ENCODE measurements at regions not wholly inside any gene's neighbourhood (a gene's known extent, or its start where the extent isn't known, plus 50 kb on each side); places are given as distances from the start of the nearest gene placed in this dataset.

DNA sequence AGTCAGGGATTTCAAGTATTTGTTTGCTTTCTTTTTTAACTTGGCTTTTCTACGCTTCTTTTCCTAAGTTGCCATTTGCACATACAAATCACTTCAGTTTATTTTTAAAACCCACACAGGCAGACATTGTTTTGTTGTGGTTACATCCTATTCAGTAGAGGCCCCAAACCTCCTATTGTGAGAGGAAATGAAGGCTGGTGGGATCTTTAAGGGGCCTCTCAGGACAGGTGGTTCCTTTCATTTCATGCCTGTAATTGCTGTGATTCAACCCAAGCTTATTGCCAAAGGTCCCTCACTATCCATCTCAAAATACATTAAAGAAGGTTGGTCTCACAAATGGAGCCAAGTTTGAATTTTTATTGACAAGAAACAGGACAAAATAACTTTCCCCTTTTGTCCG, 257.1 kb downstream of the ADAMTS20 start:
- in situ Hi-C loops (cut with MboI) = no loop called here
- H3K27ac ChIP-seq (ENCODE audit: control insufficient read depth, insufficient read depth) = no peak overlapping the region

More for the DNA sequence above, 257.1 kb downstream of the ADAMTS20 start:
- H2AFZ ChIP-seq (ENCODE audit: control insufficient read depth, low read depth, low read length) = no peak overlapping the region
- no peak overlapping the region for H3K9ac ChIP-seq (ENCODE audit: control insufficient read depth, insufficient read depth, low read length)
- ChIA-PET RAD21 (ENCODE audit: unreplicated experiment) (no interaction called here), POLR2A (no interaction called here), CTCF (no interaction called here), SMC1A (ENCODE audit: uncharacterized antibody, unreplicated experiment) (interaction anchor here (0.6 to 1.2 kb wide), 2 partner anchors 12 to 85 kb away, joined by 4 read pairs; no protein-coding TSS in a partner anchor)
- no peaks in the 10 kb centered on the region for H3K27me3 ChIP-seq (replicated peaks in 1 of 2; ENCODE audit: control insufficient read depth in 2 of 2, insufficient read depth in 2 of 2, low read length in 1 of 2)
- no TSS peak for BruUV-seq (replicated peaks)
- no peaks in the 10 kb centered on the region for H3K79me2 ChIP-seq (ENCODE audit: control insufficient read depth, insufficient read depth, low read length)
- H3K4me2 ChIP-seq (ENCODE audit: control insufficient read depth, insufficient read depth) = no peak overlapping the region
- intact Hi-C loops (cut with micrococcal nuclease; ENCODE audit: unreplicated experiment) = no loop called here
- H3K9me3 ChIP-seq (replicated peaks; ENCODE audit: control insufficient read depth, insufficient read depth, low read length) = no peaks in the 10 kb centered on the region
- no peak for TF ChIP-seq CHD4 (IDR thresholded peaks at IDR 0.05)
- TF ChIP-seq RELA (IDR thresholded peaks at IDR 0.05; ENCODE audit: borderline replicate concordance, partially characterized antibody) = no peak
- no peak for TF ChIP-seq FOXM1 (IDR thresholded peaks at IDR 0.05; ENCODE audit: low read depth, low read length)
- TF ChIP-seq, protein P1, sequence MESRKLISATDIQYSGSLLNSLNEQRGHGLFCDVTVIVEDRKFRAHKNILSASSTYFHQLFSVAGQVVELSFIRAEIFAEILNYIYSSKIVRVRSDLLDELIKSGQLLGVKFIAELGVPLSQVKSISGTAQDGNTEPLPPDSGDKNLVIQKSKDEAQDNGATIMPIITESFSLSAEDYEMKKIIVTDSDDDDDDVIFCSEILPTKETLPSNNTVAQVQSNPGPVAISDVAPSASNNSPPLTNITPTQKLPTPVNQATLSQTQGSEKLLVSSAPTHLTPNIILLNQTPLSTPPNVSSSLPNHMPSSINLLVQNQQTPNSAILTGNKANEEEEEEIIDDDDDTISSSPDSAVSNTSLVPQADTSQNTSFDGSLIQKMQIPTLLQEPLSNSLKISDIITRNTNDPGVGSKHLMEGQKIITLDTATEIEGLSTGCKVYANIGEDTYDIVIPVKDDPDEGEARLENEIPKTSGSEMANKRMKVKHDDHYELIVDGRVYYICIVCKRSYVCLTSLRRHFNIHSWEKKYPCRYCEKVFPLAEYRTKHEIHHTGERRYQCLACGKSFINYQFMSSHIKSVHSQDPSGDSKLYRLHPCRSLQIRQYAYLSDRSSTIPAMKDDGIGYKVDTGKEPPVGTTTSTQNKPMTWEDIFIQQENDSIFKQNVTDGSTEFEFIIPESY (IDR thresholded peaks at IDR 0.05) = no peak
- no peak for TF ChIP-seq NFIC (IDR thresholded peaks at IDR 0.05; ENCODE audit: low read depth, low read length)
- TF ChIP-seq, protein P2, sequence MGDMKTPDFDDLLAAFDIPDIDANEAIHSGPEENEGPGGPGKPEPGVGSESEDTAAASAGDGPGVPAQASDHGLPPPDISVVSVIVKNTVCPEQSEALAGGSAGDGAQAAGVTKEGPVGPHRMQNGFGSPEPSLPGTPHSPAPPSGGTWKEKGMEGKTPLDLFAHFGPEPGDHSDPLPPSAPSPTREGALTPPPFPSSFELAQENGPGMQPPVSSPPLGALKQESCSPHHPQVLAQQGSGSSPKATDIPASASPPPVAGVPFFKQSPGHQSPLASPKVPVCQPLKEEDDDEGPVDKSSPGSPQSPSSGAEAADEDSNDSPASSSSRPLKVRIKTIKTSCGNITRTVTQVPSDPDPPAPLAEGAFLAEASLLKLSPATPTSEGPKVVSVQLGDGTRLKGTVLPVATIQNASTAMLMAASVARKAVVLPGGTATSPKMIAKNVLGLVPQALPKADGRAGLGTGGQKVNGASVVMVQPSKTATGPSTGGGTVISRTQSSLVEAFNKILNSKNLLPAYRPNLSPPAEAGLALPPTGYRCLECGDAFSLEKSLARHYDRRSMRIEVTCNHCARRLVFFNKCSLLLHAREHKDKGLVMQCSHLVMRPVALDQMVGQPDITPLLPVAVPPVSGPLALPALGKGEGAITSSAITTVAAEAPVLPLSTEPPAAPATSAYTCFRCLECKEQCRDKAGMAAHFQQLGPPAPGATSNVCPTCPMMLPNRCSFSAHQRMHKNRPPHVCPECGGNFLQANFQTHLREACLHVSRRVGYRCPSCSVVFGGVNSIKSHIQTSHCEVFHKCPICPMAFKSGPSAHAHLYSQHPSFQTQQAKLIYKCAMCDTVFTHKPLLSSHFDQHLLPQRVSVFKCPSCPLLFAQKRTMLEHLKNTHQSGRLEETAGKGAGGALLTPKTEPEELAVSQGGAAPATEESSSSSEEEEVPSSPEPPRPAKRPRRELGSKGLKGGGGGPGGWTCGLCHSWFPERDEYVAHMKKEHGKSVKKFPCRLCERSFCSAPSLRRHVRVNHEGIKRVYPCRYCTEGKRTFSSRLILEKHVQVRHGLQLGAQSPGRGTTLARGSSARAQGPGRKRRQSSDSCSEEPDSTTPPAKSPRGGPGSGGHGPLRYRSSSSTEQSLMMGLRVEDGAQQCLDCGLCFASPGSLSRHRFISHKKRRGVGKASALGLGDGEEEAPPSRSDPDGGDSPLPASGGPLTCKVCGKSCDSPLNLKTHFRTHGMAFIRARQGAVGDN (IDR thresholded peaks at IDR 0.05) = no peak
- TF ChIP-seq, protein P3, sequence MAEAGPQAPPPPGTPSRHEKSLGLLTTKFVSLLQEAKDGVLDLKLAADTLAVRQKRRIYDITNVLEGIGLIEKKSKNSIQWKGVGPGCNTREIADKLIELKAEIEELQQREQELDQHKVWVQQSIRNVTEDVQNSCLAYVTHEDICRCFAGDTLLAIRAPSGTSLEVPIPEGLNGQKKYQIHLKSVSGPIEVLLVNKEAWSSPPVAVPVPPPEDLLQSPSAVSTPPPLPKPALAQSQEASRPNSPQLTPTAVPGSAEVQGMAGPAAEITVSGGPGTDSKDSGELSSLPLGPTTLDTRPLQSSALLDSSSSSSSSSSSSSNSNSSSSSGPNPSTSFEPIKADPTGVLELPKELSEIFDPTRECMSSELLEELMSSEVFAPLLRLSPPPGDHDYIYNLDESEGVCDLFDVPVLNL (IDR thresholded peaks at IDR 0.05; ENCODE audit: low read depth, low read length) = no peak
- TF ChIP-seq, protein P4, sequence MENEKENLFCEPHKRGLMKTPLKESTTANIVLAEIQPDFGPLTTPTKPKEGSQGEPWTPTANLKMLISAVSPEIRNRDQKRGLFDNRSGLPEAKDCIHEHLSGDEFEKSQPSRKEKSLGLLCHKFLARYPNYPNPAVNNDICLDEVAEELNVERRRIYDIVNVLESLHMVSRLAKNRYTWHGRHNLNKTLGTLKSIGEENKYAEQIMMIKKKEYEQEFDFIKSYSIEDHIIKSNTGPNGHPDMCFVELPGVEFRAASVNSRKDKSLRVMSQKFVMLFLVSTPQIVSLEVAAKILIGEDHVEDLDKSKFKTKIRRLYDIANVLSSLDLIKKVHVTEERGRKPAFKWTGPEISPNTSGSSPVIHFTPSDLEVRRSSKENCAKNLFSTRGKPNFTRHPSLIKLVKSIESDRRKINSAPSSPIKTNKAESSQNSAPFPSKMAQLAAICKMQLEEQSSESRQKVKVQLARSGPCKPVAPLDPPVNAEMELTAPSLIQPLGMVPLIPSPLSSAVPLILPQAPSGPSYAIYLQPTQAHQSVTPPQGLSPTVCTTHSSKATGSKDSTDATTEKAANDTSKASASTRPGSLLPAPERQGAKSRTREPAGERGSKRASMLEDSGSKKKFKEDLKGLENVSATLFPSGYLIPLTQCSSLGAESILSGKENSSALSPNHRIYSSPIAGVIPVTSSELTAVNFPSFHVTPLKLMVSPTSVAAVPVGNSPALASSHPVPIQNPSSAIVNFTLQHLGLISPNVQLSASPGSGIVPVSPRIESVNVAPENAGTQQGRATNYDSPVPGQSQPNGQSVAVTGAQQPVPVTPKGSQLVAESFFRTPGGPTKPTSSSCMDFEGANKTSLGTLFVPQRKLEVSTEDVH (IDR thresholded peaks at IDR 0.05; ENCODE audit: low read depth, partially characterized antibody) = no peak
- TF ChIP-seq ETV6 (conservative IDR thresholded peaks at IDR 0.05 in 1 of 2, IDR thresholded peaks at IDR 0.05 in 1 of 2; ENCODE audit: borderline replicate concordance in 1 of 2, low read depth in 1 of 2) = no peak
- no peak for TF ChIP-seq ESRRA (IDR thresholded peaks at IDR 0.05; ENCODE audit: low read length)
- TF ChIP-seq CEBPB (IDR thresholded peaks at IDR 0.05; ENCODE audit: borderline replicate concordance in 1 of 2, low read depth in 2 of 2, low read length in 2 of 2) = no peak
- TF ChIP-seq EED (IDR thresholded peaks at IDR 0.05; ENCODE audit: low read depth) = no peak
- no peak for TF ChIP-seq BCL11A (IDR thresholded peaks at IDR 0.05; ENCODE audit: low read depth, low read length)
- TF ChIP-seq POLR2AphosphoS5 (IDR thresholded peaks at IDR 0.05; ENCODE audit: low read length) = no peak
- no peak for TF ChIP-seq HDAC2 (IDR thresholded peaks at IDR 0.05)
- H3K36me3 ChIP-seq (ENCODE audit: control insufficient read depth in 2 of 2, insufficient read depth in 2 of 2, low read length in 1 of 2) = no peaks in the 10 kb centered on the region
- FAIRE-seq (no peak), ATAC-seq (no peak), DNase-seq (ENCODE audit: low read depth, low spot score) (no peak)
- H3K4me1 ChIP-seq (ENCODE audit: control insufficient read depth, insufficient read depth, low read length) = no peaks in the 10 kb centered on the region
- no peak overlapping the region for H3K4me3 ChIP-seq
- no peaks in the 10 kb centered on the region for H4K20me1 ChIP-seq (ENCODE audit: control insufficient read depth, insufficient read depth)
- WGBS (ENCODE audit: insufficient coverage, insufficient replicate concordance, low lambda C conversion rate, missing lambda C conversion rate) = 57% methylated on average over 2 of the region's 2 CpGs

Measured in GM12878 (cell line).